Astrocyte (in vitro differentiated cells and primary cell): ENCODE measurements at regions not wholly inside any gene's neighbourhood (a gene's known extent, or its start where the extent isn't known, plus 50 kb on each side); places are given as distances from the start of the nearest gene placed in this dataset.

Experiments
- EZH2 ChIP-seq: IDR thresholded peaks from 2 replicates; pipeline ENCODE4 v1.6.1; 2012; ENCODE audit warnings: mild to moderate bottlenecking, low read length, inconsistent platforms; ENCODE audit not compliant: insufficient read depth
- TF ChIP-seq, protein P1 (sequence below): IDR thresholded peaks from 2 replicates; pipeline ENCODE4 v1.5.1; 2011; ENCODE audit warnings: low read depth, mild to moderate bottlenecking, inconsistent platforms, low read length, moderate library complexity; ENCODE audit not compliant: insufficient read depth

DNA sequence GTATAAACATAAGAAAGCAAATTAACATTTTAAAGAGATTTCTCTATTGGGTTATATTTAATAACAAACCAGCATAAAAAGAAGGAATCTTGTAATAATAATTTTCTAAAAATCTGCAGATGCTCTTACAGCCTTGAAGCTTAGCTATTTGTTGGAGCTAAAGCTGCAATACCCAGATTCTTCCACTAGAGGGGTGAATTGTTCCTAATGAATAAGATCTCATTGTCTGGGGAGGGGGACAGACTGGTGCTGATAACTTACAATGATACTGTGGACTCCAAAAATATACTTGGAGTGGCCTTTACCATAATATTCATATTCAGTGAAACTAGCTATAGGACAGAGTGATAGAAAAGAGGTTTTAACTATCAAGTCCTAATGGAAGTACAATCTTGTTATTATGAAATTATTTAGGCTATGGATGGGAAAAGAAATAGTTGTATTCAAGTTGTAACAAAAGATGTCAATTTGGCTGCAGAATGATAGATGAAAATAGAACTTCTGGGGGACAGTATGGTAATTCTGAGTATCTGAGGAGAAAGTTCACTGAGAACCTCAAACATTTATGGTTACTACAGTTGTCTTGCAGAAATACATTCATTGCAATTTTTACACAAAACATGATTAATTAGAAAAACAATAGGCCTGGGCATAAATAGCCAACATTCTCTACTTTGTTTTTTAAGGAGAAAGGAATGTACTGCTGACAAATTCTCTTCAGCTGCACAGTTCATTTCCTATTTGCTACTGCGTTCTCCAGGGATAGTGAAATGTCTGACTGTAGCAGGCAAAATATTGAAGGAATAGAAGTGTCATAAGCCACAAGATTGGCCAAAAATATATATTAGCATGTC, 443.3 kb downstream of the GBA3 start:
- TF ChIP-seq, protein P1, sequence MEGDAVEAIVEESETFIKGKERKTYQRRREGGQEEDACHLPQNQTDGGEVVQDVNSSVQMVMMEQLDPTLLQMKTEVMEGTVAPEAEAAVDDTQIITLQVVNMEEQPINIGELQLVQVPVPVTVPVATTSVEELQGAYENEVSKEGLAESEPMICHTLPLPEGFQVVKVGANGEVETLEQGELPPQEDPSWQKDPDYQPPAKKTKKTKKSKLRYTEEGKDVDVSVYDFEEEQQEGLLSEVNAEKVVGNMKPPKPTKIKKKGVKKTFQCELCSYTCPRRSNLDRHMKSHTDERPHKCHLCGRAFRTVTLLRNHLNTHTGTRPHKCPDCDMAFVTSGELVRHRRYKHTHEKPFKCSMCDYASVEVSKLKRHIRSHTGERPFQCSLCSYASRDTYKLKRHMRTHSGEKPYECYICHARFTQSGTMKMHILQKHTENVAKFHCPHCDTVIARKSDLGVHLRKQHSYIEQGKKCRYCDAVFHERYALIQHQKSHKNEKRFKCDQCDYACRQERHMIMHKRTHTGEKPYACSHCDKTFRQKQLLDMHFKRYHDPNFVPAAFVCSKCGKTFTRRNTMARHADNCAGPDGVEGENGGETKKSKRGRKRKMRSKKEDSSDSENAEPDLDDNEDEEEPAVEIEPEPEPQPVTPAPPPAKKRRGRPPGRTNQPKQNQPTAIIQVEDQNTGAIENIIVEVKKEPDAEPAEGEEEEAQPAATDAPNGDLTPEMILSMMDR: peak; percentile 83
- TF ChIP-seq EZH2: no peak
